DOHH2 (cell line): ENCODE measurements at regions not wholly inside any gene's neighbourhood (a gene's known extent, or its start where the extent isn't known, plus 50 kb on each side); places are given as distances from the start of the nearest gene placed in this dataset.

ENCODE experiments used
- H3F3A ChIP-seq: fragments of 200-600 bp; sonication (generic), shearing (Covaris generic); 2 replicates; pipeline ENCODE4 v1.6.0; 2016; ENCODE audit warnings: antibody characterized with exemption, mild to moderate bottlenecking; ENCODE audit not compliant: control insufficient read depth, insufficient read depth
- H3K27ac ChIP-seq: fragments of 200-600 bp; sonication (generic); 2 replicates; pipeline ENCODE4 v1.5.1; 2014; ENCODE audit warnings: low read depth, mild to moderate bottlenecking, low read length, moderate library complexity
- H3K27me3 ChIP-seq: fragments of 200-600 bp; sonication (generic); 2 replicates; pipeline ENCODE4 v1.6.1; 2014; ENCODE audit warnings: mild to moderate bottlenecking, low read length, mixed read lengths; ENCODE audit not compliant: control insufficient read depth
- H3K36me3 ChIP-seq: fragments of 200-600 bp; sonication (generic); 2 replicates; pipeline ENCODE4 v1.6.1; 2014; ENCODE audit warnings: mild to moderate bottlenecking, low read length, moderate library complexity, mixed read lengths; ENCODE audit not compliant: control insufficient read depth
- H3K4me1 ChIP-seq: fragments of 200-600 bp; sonication (generic); 2 replicates; pipeline ENCODE4 v1.6.1; 2014; ENCODE audit warnings: mild to moderate bottlenecking, low read length, mixed read lengths; ENCODE audit not compliant: control insufficient read depth
- H3K4me2 ChIP-seq: fragments of 200-600 bp; sonication (generic); 2 replicates; pipeline ENCODE4 v1.6.0; 2014; ENCODE audit warnings: mild to moderate bottlenecking, low read length, moderate library complexity
- H3K4me3 ChIP-seq: fragments of 200-600 bp; sonication (generic); 2 replicates; pipeline ENCODE4 v1.5.1; 2014; ENCODE audit warnings: mild to moderate bottlenecking, low read length, mixed read lengths
- H3K79me2 ChIP-seq: fragments of 200-600 bp; sonication (generic); 2 replicates; pipeline ENCODE4 v1.6.1; 2014; ENCODE audit warnings: mild to moderate bottlenecking, low read length, mixed read lengths; ENCODE audit not compliant: control insufficient read depth
- H3K9me2 ChIP-seq: fragments of 200-600 bp; sonication (generic); replicated peaks from 2 replicates; pipeline ENCODE4 v1.6.1; 2014; ENCODE audit warnings: mild to moderate bottlenecking, low read length, mixed read lengths; ENCODE audit not compliant: control insufficient read depth
- H3K9me3 ChIP-seq: fragments of 200-600 bp; sonication (generic); 2 replicates; pipeline ENCODE4 v1.6.1; 2014; ENCODE audit warnings: antibody characterized with exemption, low read length, mixed read lengths; ENCODE audit not compliant: control insufficient read depth, insufficient read depth
- H4K20me1 ChIP-seq: fragments of 200-600 bp; sonication (generic); 2 replicates; pipeline ENCODE4 v1.6.0; 2014; ENCODE audit warnings: low read depth, mild to moderate bottlenecking, antibody characterized with exemption, low read length, moderate library complexity; ENCODE audit not compliant: control insufficient read depth, insufficient read depth
- EZH2phosphoT487 ChIP-seq: fragments of 200-600 bp; sonication (generic); IDR thresholded peaks from 2 replicates; pipeline ENCODE4 v1.6.1; 2017; ENCODE audit warnings: borderline replicate concordance, mild to moderate bottlenecking, antibody characterized with exemption, low read length, moderate library complexity, mixed read lengths
- TF ChIP-seq, protein P1 (sequence below): fragments of 200-600 bp; sonication (generic); IDR thresholded peaks from one replicate; pipeline ENCODE4 v1.5.1; 2014; ENCODE audit warnings: antibody characterized with exemption, mild to moderate bottlenecking, low read depth, low read length; ENCODE audit not compliant: poor library complexity, severe bottlenecking

DNA sequence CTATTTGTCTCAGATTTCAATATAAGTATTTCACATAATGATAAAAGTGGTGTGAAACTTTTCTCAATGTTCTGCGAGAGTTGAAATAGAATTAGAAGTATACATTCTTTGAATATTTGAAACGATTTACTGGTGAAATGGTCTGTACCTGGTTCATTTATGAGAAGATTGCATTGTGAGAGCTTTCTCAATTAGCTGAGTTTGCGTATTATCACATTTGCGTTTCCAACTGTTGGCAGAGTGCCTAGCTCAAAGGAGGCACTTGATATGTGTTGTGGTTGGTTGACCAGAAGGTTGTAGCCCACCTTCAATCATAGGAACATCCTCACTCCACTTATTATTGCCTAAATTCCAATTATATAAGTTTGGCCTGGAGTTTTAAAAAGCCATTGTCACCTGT, 58.8 kb upstream of the EXOC2 start:
- Histone ChIP-seq H3K4me2 (no peak overlapping the region), H3K9me2 (no peaks in the 10 kb centered on the region), H3K36me3 (no peaks in the 10 kb centered on the region), H3K27ac (no peak overlapping the region), H3K4me3 (no peak overlapping the region), H3K9me3 (no peaks in the 10 kb centered on the region), H3F3A (no peaks in the 10 kb centered on the region), H3K79me2 (no peaks in the 10 kb centered on the region), H4K20me1 (no peaks in the 10 kb centered on the region), H3K4me1 (no peaks in the 10 kb centered on the region), H3K27me3 (no peaks in the 10 kb centered on the region)
- TF ChIP-seq, protein P1, sequence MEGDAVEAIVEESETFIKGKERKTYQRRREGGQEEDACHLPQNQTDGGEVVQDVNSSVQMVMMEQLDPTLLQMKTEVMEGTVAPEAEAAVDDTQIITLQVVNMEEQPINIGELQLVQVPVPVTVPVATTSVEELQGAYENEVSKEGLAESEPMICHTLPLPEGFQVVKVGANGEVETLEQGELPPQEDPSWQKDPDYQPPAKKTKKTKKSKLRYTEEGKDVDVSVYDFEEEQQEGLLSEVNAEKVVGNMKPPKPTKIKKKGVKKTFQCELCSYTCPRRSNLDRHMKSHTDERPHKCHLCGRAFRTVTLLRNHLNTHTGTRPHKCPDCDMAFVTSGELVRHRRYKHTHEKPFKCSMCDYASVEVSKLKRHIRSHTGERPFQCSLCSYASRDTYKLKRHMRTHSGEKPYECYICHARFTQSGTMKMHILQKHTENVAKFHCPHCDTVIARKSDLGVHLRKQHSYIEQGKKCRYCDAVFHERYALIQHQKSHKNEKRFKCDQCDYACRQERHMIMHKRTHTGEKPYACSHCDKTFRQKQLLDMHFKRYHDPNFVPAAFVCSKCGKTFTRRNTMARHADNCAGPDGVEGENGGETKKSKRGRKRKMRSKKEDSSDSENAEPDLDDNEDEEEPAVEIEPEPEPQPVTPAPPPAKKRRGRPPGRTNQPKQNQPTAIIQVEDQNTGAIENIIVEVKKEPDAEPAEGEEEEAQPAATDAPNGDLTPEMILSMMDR: no peak
- TF ChIP-seq EZH2phosphoT487: no peak

DNA sequence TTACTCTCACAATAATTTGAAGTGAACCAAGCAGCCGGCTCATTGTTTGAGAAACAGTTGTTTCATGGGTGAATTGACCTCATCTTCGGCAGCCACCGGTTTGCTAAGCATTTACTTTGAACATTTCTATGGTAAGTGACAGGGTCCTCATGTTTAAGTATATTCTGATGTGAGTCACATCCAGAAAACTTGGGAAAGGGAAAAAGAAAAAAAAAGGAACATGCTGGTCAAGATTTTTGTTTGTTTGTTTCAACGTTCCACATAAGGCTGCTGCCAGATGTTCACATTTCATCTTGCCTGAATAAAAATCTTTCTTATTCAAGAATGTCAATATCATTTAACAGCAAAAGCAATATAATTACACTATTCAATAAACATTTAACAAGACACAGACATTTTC, 55.0 kb upstream of the EXOC2 start:
- no peaks in the 10 kb centered on the region for H3F3A ChIP-seq
- no peaks in the 10 kb centered on the region for H3K9me2 ChIP-seq
- no peaks in the 10 kb centered on the region for H3K36me3 ChIP-seq
- no peak overlapping the region for H3K27ac ChIP-seq
- no peaks in the 10 kb centered on the region for H3K79me2 ChIP-seq
- no peak for TF ChIP-seq EZH2phosphoT487
- TF ChIP-seq, protein P1: no peak
- no peaks in the 10 kb centered on the region for H3K4me1 ChIP-seq
- no peaks in the 10 kb centered on the region for H4K20me1 ChIP-seq
- no peak overlapping the region for H3K4me3 ChIP-seq
- H3K9me3 ChIP-seq: no peaks in the 10 kb centered on the region
- H3K4me2 ChIP-seq: no peak overlapping the region
- no peaks in the 10 kb centered on the region for H3K27me3 ChIP-seq

DNA sequence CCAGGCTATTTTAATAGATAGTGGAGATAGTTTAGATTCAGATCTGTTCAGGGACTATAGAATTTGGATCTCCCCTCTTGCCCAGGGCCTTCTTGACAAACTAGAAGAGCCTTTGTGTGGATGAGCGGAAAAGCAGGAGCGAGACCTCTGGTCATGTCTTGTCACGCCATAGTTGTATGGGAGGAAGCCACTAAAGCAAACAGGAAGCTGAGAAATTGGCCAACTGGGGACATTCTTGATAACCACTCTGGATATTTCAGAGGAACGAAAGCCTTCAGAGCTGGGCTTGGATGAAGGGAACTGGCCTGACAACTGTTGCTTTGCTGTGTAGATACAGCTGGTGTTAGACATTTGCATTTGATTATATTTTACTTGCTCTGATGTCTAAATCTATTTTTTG, 54.1 kb upstream of the EXOC2 start:
- Histone ChIP-seq H3K36me3 (no peaks in the 10 kb centered on the region), H3K27me3 (no peaks in the 10 kb centered on the region), H3F3A (no peaks in the 10 kb centered on the region), H4K20me1 (no peaks in the 10 kb centered on the region), H3K9me3 (no peaks in the 10 kb centered on the region), H3K4me3 (no peak overlapping the region), H3K9me2 (no peaks in the 10 kb centered on the region), H3K27ac (no peak overlapping the region), H3K4me1 (no peaks in the 10 kb centered on the region), H3K79me2 (no peaks in the 10 kb centered on the region), H3K4me2 (no peak overlapping the region)
- TF ChIP-seq, protein P1: no peak
- no peak for TF ChIP-seq EZH2phosphoT487
